IPS DF 6.9 (cell line): ENCODE measurements at regions not wholly inside any gene's neighbourhood (a gene's known extent, or its start where the extent isn't known, plus 50 kb on each side); places are given as distances from the start of the nearest gene placed in this dataset.

ENCODE experiments used
- DNase-seq: peaks from one replicate; pipeline ENCODE4 v3.0.0-alpha.2; 2013; ENCODE audit warnings: low read depth, low spot score
- H3K27ac ChIP-seq: one replicate; pipeline ENCODE4 v1.5.1; 2013; ENCODE audit warnings: low read length, control low read depth
- H3K27me3 ChIP-seq: 2 replicates; pipeline ENCODE4 v1.6.1; 2013; ENCODE audit warnings: mild to moderate bottlenecking, low read length; ENCODE audit not compliant: control insufficient read depth, insufficient read depth
- H3K36me3 ChIP-seq: 2 replicates; pipeline ENCODE4 v1.6.1; 2013; ENCODE audit warnings: low read length; ENCODE audit not compliant: control insufficient read depth, insufficient read depth
- H3K4me1 ChIP-seq: 2 replicates; pipeline ENCODE4 v1.6.1; 2013; ENCODE audit warnings: low read length; ENCODE audit not compliant: control insufficient read depth, insufficient read depth
- H3K4me3 ChIP-seq: 2 replicates; pipeline ENCODE4 v1.5.1; 2013; ENCODE audit warnings: mild to moderate bottlenecking, low read length
- H3K9me3 ChIP-seq: 2 replicates; pipeline ENCODE4 v1.6.1; 2013; ENCODE audit warnings: low read length, inconsistent platforms; ENCODE audit not compliant: control insufficient read depth, insufficient read depth
- WGBS: extraction: QIAGEN DNeasy Blood & Tissue Kit; methylation state at CpG from one replicate; pipeline ENCODE4 v1.1.7; 2013; ENCODE audit warnings: mixed read lengths, missing lambda C conversion rate; ENCODE audit not compliant: insufficient read length, insufficient coverage; 5-methylcytosine and 5-hydroxymethylcytosine counted together

GRCh38 chr2:5264361-5264760, 427.8 kb upstream of the SOX11 start:
- Histone ChIP-seq H3K27me3 (no peaks in the 10 kb centered on the region), H3K4me3 (no peak overlapping the region), H3K27ac (no peak overlapping the region), H3K4me1 (no peaks in the 10 kb centered on the region), H3K36me3 (no peaks in the 10 kb centered on the region), H3K9me3 (no peaks in the 10 kb centered on the region)
- no CpG with 5 or more reads among the region's 3 CpGs for WGBS
- DNase-seq = no peak

GRCh38 chr2:5285061-5285460, 407.1 kb upstream of the SOX11 start:
- WGBS = no CpG with 5 or more reads among the region's 1 CpG
- Histone ChIP-seq H3K27ac (no peak overlapping the region), H3K9me3 (no peaks in the 10 kb centered on the region), H3K36me3 (no peaks in the 10 kb centered on the region), H3K4me3 (no peak overlapping the region), H3K27me3 (no peaks in the 10 kb centered on the region), H3K4me1 (no peaks in the 10 kb centered on the region)
- no peak for DNase-seq

GRCh38 chr2:5285872-5286769, 406.1 kb upstream of the SOX11 start:
- WGBS = no CpG with 5 or more reads among the region's 8 CpGs
- H3K4me3 ChIP-seq = no peak overlapping the region
- H3K36me3 ChIP-seq = no peaks in the 10 kb centered on the region
- H3K4me1 ChIP-seq = no peaks in the 10 kb centered on the region
- no peaks in the 10 kb centered on the region for H3K27me3 ChIP-seq
- no peaks in the 10 kb centered on the region for H3K9me3 ChIP-seq
- DNase-seq = no peak
- no peak overlapping the region for H3K27ac ChIP-seq

- Histone ChIP-seq H3K4me3 (no peak overlapping the region), H3K27ac (no peak overlapping the region), H3K9me3 (no peaks in the 10 kb centered on the region), H3K4me1 (no peaks in the 10 kb centered on the region), H3K27me3 (no peaks in the 10 kb centered on the region), H3K36me3 (no peaks in the 10 kb centered on the region)
- no peak for DNase-seq
- no CpG with 5 or more reads among the region's 5 CpGs for WGBS
Measured at GRCh38 chr2:5287558-5288334, 404.4 kb upstream of the SOX11 start.

- no peak overlapping the region for H3K27ac ChIP-seq
- DNase-seq = no peak
- no peaks in the 10 kb centered on the region for H3K36me3 ChIP-seq
- H3K27me3 ChIP-seq = no peaks in the 10 kb centered on the region
- no peaks in the 10 kb centered on the region for H3K9me3 ChIP-seq
- no peaks in the 10 kb centered on the region for H3K4me1 ChIP-seq
- WGBS = no CpG with 5 or more reads among the region's 2 CpGs
- H3K4me3 ChIP-seq = no peak overlapping the region
Measured at GRCh38 chr2:5290900-5291546, 401.2 kb upstream of the SOX11 start.

GRCh38 chr2:5304640-5305039, 387.5 kb upstream of the SOX11 start:
- no peak overlapping the region for H3K4me3 ChIP-seq
- H3K27me3 ChIP-seq = no peaks in the 10 kb centered on the region
- H3K9me3 ChIP-seq = no peaks in the 10 kb centered on the region
- H3K36me3 ChIP-seq = no peaks in the 10 kb centered on the region
- no peak overlapping the region for H3K27ac ChIP-seq
- no peaks in the 10 kb centered on the region for H3K4me1 ChIP-seq
- no peak for DNase-seq
- no CpG with 5 or more reads among the region's 1 CpG for WGBS

- Histone ChIP-seq H3K9me3 (no peaks in the 10 kb centered on the region), H3K4me1 (no peaks in the 10 kb centered on the region), H3K27ac (no peak overlapping the region), H3K27me3 (no peaks in the 10 kb centered on the region), H3K4me3 (no peak overlapping the region), H3K36me3 (no peaks in the 10 kb centered on the region)
- DNase-seq = no peak
- WGBS = no CpG with 5 or more reads among the region's 2 CpGs
Measured at GRCh38 chr2:5315041-5315440, 377.1 kb upstream of the SOX11 start.

- H3K36me3 ChIP-seq = no peaks in the 10 kb centered on the region
- H3K27ac ChIP-seq = no peak overlapping the region
- H3K27me3 ChIP-seq = no peaks in the 10 kb centered on the region
- no peak for DNase-seq
- no peaks in the 10 kb centered on the region for H3K4me1 ChIP-seq
- no peak overlapping the region for H3K4me3 ChIP-seq
- no peaks in the 10 kb centered on the region for H3K9me3 ChIP-seq
- no CpG with 5 or more reads among the region's 4 CpGs for WGBS
Measured at GRCh38 chr2:5315512-5315911, 376.7 kb upstream of the SOX11 start.

GRCh38 chr2:5316001-5316490, 376.1 kb upstream of the SOX11 start:
- no peaks in the 10 kb centered on the region for H3K27me3 ChIP-seq
- H3K4me1 ChIP-seq = no peaks in the 10 kb centered on the region
- H3K9me3 ChIP-seq = no peaks in the 10 kb centered on the region
- WGBS = no CpG with 5 or more reads among the region's 1 CpG
- no peak overlapping the region for H3K27ac ChIP-seq
- H3K4me3 ChIP-seq = no peak overlapping the region
- no peaks in the 10 kb centered on the region for H3K36me3 ChIP-seq
- DNase-seq = no peak

- no CpG with 5 or more reads among the region's 1 CpG for WGBS
- Histone ChIP-seq H3K9me3 (no peaks in the 10 kb centered on the region), H3K4me1 (no peaks in the 10 kb centered on the region), H3K27ac (no peak overlapping the region), H3K27me3 (no peaks in the 10 kb centered on the region), H3K36me3 (no peaks in the 10 kb centered on the region), H3K4me3 (no peak overlapping the region)
- no peak for DNase-seq
Measured at GRCh38 chr2:5319493-5319892, 372.7 kb upstream of the SOX11 start.
